ENCODE measurements at regions not wholly inside any gene's neighbourhood (a gene's known extent, or its start where the extent isn't known, plus 50 kb on each side); places are given as distances from the start of the nearest gene placed in this dataset.
"Not testable (repeated sequence)": the region's sequence is repeated elsewhere in the genome, so short reads cannot be mapped to it uniquely, and the experiment has no call there.

- Histone ChIP-seq H3K27ac (no peak overlapping the region), H3F3A (ENCODE audit: low read depth) (no peaks in the 10 kb centered on the region), H3K4me2 (no peak overlapping the region), H3K79me2 (ENCODE audit: low read depth) (no peaks in the 10 kb centered on the region), H2AFZ (replicated peaks) (no peak overlapping the region), H3K36me3 (no peaks in the 10 kb centered on the region), H3K27me3 (no peaks in the 10 kb centered on the region), H3K4me1 (no peaks in the 10 kb centered on the region), H3K4me3 (no peak overlapping the region), H3K9ac (no peak overlapping the region), H4K20me1 (ENCODE audit: low read depth) (no peaks in the 10 kb centered on the region), H3K9me3 (ENCODE audit: low read depth) (no peaks in the 10 kb centered on the region)
- DNase-seq (ENCODE audit: low spot score), result no peak
- H3K4me3 Mint-ChIP-seq, result no peak overlapping the region
- no peak overlapping the region for H3K27ac Mint-ChIP-seq
- TF ChIP-seq CTCF (IDR thresholded peaks at IDR 0.05) (no peak), EZH2 (IDR thresholded peaks at IDR 0.05) (no peak), EZH2phosphoT487 (IDR thresholded peaks at IDR 0.05) (no peak)
- H3K27me3 Mint-ChIP-seq (ENCODE audit: insufficient read depth, low read depth), result peaks cover 3% of the 10 kb centered on the region
- H3K36me3 Mint-ChIP-seq, result no peaks in the 10 kb centered on the region
- H3K4me1 Mint-ChIP-seq, result no peaks in the 10 kb centered on the region
- peaks cover 3% of the 10 kb centered on the region for H3K9me3 Mint-ChIP-seq
These were observed 233.6 kb upstream of the ELAVL2 start for GRCh38 chr9:24059651-24060050.

GRCh38 chr9:24051587-24051986, 225.5 kb upstream of the ELAVL2 start:
- Histone ChIP-seq H3K36me3 (no peaks in the 10 kb centered on the region), H3K4me2 (no peak overlapping the region), H3F3A (ENCODE audit: low read depth) (no peaks in the 10 kb centered on the region), H3K4me1 (no peaks in the 10 kb centered on the region), H4K20me1 (ENCODE audit: low read depth) (no peaks in the 10 kb centered on the region), H3K9ac (no peak overlapping the region), H3K9me3 (ENCODE audit: low read depth) (no peaks in the 10 kb centered on the region), H3K27ac (no peak overlapping the region), H3K27me3 (no peaks in the 10 kb centered on the region), H2AFZ (replicated peaks) (no peak overlapping the region), H3K79me2 (ENCODE audit: low read depth) (no peaks in the 10 kb centered on the region), H3K4me3 (no peak overlapping the region)
- Mint-ChIP-seq H3K4me3 (no peak overlapping the region), H3K27ac (no peak overlapping the region), H3K9me3 (peaks cover 6% of the 10 kb centered on the region), H3K27me3 (ENCODE audit: insufficient read depth, low read depth) (peaks cover 5% of the 10 kb centered on the region), H3K36me3 (no peaks in the 10 kb centered on the region), H3K4me1 (no peaks in the 10 kb centered on the region)
- no peak for DNase-seq (ENCODE audit: low spot score)
- TF ChIP-seq EZH2phosphoT487 (IDR thresholded peaks at IDR 0.05), result no peak
- TF ChIP-seq EZH2 (IDR thresholded peaks at IDR 0.05), result no peak
- TF ChIP-seq CTCF (IDR thresholded peaks at IDR 0.05), result no peak

- not testable (repeated sequence) for H3K9me3 ChIP-seq (ENCODE audit: low read depth); H2AFZ ChIP-seq (replicated peaks); H3K36me3 ChIP-seq; H3K27me3 ChIP-seq; H3K9me3 Mint-ChIP-seq; H3K27ac Mint-ChIP-seq; H3K4me3 Mint-ChIP-seq; H3K27me3 Mint-ChIP-seq (ENCODE audit: insufficient read depth, low read depth); H3K9ac ChIP-seq; H3F3A ChIP-seq (ENCODE audit: low read depth); H3K4me2 ChIP-seq; H3K4me1 ChIP-seq; H3K79me2 ChIP-seq (ENCODE audit: low read depth); H3K4me3 ChIP-seq; H3K36me3 Mint-ChIP-seq; H3K4me1 Mint-ChIP-seq; H4K20me1 ChIP-seq (ENCODE audit: low read depth); H3K27ac ChIP-seq; DNase-seq (ENCODE audit: low spot score)
These were observed 224.2 kb upstream of the ELAVL2 start for GRCh38 chr9:24050239-24050638.

GRCh38 chr9:24045150-24045549, 219.1 kb upstream of the ELAVL2 start:
- Histone ChIP-seq H2AFZ (replicated peaks) (no peak overlapping the region), H3K4me1 (peaks cover 27% of the 10 kb centered on the region), H3F3A (ENCODE audit: low read depth) (peaks cover 9% of the 10 kb centered on the region), H3K79me2 (ENCODE audit: low read depth) (no peaks in the 10 kb centered on the region), H4K20me1 (ENCODE audit: low read depth) (no peaks in the 10 kb centered on the region), H3K9me3 (ENCODE audit: low read depth) (no peaks in the 10 kb centered on the region), H3K4me3 (no peak overlapping the region), H3K9ac (no peak overlapping the region), H3K27me3 (no peaks in the 10 kb centered on the region), H3K4me2 (no peak overlapping the region), H3K27ac (no peak overlapping the region), H3K36me3 (no peaks in the 10 kb centered on the region)
- no peaks in the 10 kb centered on the region for H3K36me3 Mint-ChIP-seq
- peaks cover 20% of the 10 kb centered on the region for H3K4me1 Mint-ChIP-seq
- H3K9me3 Mint-ChIP-seq, result peaks cover 6% of the 10 kb centered on the region
- DNase-seq (ENCODE audit: low spot score), result no peak
- TF ChIP-seq EZH2 (IDR thresholded peaks at IDR 0.05) (no peak), CTCF (IDR thresholded peaks at IDR 0.05) (no peak), EZH2phosphoT487 (IDR thresholded peaks at IDR 0.05) (no peak)
- H3K27ac Mint-ChIP-seq, result no peak overlapping the region
- no peak overlapping the region for H3K4me3 Mint-ChIP-seq
- no peaks in the 10 kb centered on the region for H3K27me3 Mint-ChIP-seq (ENCODE audit: insufficient read depth, low read depth)

Measured in neural progenitor cell (in vitro differentiated cells).